ENCODE measurements at regions not wholly inside any gene's neighbourhood (a gene's known extent, or its start where the extent isn't known, plus 50 kb on each side); places are given as distances from the start of the nearest gene placed in this dataset.

DNA sequence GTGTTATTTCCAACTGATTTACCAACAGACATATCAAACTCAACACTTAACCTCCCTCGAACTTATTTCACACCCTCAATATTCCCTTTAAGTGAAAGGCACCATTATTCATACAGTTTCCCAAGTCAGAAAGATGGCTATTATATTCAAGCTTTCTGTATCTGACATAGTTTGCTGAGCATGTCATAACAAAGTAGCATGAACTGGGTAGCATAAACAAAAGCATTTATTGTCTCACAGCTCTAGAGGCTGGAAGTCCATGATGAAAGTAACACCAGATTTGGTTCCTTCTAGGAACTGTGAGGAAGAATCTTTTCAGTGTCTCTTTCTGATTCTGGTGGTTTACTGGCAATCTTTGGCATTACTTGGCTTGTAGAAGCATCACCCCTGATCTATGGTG is 1388.6 kb downstream of the TECRL start:
- FAIRE-seq, result no peak

DNA sequence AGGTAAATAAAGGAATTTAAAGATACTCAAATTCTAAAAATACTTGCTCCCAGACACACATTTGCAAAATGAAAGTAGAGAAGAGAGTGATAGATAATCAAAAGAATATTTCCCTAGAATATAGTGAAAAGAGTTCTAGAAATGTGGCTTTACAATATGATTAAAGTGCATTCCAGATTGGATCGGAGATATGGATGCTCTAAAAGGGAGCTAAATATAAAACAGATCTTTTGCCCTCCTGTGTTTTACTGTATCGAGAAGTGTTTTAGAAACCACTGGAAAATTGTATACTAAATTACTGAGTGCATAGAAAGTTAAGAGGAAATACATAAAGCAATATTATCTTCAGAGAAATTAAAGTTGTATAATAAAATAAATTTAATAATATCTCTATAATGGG is 1392.0 kb downstream of the TECRL start:
- FAIRE-seq, result no peak

DNA sequence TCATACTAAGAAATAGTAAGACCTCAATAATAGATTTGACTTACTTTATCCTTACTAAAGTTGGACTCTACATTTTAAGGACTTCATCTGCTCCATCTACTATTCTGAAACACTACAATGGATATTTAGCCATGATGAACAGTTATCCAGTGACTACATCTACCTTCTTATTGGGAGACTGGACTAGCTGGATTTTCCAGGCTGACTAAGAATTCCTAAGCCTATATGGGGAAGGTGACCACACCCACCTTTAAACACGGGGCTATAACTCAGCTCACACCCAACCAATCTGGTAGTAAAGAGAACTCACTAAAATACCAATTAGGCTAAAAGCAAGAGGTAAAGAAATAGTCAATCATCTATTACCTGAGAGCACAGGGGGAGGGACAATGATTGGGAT is 1438.4 kb downstream of the TECRL start:
- no peak for FAIRE-seq

DNA sequence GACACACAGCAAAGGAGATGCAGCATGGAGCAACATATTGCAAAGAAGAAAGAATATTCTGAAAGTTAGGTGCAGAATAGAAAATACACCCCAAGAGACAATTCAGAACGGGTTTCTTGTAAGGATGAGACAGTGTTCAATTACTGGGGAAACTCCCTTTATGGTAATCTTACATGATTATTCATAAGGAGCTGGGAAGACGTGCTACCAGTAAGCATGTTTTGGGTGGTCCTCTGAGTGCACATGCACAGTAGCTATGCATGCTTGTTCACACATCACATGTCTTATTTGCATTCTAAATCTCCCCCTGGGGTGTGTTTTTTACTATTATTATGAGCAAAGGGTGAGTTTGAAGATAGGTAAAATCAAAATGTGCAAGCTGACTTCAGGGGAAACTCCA is 1448.8 kb downstream of the TECRL start:
- no peak for FAIRE-seq

DNA sequence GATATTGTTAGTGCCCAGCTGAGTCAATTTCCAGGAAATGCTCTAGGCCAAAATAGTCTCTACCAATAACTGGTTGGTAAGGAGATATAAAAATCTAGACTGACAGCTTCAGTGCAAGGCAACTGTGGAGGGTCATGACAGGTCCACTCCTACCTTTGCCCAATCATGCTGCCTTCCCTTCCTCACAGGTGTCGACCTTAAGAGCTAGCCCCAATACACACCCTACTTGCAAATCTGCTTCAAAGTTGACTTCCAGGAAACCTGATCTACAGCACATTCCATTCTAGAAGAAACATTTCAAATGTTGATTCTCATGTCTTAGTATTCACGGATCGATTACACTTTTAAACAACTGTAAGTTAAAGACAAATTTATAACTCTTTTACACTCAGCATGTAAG is 1455.5 kb downstream of the TECRL start:
- FAIRE-seq, result no peak

DNA sequence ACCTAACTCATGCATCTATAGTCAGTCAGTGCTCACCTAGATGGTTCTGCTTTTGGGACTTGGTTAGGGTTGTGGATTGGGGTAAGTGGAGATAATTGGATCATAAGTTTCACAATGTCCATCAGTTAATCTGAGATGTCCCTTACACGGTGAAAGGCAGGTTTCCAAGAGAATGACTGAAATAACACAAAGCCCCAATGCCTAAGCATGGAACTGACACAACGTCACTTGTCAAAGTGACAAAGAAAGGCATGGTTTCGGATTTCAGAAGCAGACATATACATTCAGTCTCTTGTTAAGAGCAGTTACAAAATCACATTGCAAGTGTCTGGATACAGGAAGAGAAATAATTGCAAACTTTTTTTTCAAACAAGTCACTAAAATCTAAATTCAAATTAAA is 1456.9 kb downstream of the TECRL start:
- FAIRE-seq, result no peak

DNA sequence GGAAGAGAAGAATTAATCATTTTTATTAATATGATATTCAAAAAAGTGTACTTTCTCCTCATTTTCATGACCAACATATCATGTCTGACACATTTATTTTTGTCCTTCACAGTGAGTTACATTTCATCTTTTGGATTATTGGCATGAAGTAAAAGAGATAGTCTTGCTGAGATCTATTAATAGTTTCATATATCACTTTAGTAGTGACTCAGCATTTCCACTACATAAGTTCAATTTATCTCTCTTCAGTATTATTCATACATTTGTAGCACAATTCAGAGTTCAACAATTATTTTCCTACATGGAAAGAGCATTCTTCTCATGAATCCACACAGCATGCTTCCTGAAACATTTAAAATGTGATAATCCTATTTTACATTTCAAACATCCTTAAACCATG is 1461.1 kb downstream of the TECRL start:
- no peak for FAIRE-seq

DNA sequence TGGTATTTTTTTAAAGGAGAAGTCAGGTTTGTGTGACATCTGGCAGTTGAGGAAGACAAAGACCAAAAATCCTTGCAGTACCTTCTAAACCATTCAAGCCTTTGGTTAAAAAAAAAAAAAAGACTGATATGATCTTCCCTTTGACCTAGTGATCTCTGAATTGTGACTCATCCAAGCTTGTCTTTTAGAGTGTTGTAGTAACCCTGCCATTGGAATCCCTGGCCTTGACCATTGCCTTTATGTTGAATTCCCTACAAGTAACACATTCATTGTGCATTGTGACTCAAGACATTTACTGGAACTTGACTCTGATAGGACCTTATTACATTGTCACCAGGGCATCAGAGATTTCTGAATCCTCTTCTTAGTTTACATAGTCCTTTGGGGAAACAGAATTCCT is 1469.0 kb downstream of the TECRL start:
- no peak for FAIRE-seq

DNA sequence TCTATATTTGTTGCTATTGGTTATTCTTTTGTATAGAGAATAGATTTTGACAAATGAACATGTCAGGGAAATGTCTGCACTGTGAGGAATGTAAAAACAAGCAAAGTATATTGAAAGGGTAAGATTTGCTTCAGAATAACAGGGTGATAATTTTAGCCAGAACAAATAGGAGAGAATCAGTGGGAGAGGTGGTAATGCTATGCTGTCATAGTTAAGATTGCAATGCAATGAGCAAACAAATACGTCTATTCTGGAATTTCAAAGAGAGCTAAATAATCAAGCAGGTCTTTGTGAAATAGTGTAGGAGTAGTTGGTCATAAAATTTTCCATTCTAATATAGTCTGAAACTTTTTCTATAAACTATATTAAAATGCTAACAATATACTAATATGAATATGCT is 1478.4 kb downstream of the TECRL start:
- no peak for FAIRE-seq

DNA sequence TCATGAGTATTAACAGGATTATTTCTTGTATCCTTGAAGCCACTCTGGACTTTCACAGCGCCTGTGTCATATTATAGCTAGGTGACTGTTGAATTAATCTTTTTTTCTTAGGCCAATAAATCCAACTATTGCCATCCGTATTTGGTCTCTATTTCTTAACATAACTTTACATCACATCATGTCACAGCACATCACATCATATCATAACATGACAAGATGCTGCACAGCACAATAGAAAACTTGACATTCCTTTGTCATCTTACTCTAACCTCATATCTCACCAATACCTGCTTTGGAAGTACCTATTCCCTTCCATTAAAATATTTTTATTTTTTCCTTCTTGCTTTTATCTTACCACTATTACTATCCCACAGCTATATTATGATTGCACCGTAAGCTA is 1480.8 kb downstream of the TECRL start:
- FAIRE-seq, result no peak

DNA sequence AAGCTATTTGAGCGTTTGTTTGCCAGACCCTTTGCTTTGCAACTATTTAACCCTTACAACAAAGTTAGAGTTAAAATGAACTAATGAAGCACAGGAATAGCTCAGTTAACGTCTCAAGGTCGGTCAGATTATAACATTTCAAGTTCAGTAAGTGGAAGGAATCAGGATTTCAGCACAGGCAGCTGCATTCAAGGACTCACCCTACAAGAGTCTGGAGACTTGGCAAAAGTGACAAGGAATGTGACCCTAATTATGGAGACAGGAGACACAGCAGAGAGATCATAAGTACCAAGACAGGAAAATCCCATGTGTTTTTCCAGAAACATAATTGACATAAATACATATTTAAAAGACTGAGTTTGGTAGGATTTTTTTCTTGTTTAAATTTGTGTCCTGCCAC is 1481.7 kb downstream of the TECRL start:
- no peak for FAIRE-seq

DNA sequence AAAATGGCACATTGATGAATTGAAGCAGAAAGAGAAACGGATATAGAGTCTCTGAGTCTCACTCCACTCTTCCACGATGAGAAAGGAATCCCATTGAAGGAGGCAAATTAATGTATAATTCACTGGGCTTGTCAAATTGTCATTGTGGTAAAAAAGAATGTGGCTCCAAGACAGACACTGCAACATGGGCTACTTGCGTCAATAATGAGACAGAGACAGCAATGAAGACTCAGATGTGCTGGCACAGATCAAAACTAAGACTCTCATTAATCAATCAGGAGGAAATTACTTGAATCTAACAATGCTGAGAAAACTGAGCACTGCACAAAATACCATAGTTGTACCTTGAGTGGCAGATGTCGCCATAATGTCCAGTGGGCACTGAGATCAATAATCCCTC is 1485.5 kb downstream of the TECRL start:
- no peak for FAIRE-seq

DNA sequence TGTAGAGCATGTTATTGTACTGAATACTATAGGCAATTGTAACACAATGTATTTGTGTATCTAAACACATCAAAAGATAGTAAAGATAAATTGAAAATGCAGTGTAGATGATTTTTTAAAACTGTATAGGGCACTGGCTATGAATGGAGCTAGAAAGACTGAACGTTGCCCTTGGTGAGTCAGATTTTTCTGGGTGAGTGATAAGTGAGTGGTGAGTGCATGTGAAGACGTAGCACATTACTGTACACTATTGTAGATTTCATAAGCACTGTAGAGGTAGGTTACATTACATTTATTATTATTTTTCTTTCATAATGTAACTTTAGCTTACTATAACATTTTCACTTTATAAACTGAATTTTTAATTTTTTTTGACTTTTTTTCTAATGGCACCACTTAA is 1491.6 kb downstream of the TECRL start:
- no peak for FAIRE-seq

DNA sequence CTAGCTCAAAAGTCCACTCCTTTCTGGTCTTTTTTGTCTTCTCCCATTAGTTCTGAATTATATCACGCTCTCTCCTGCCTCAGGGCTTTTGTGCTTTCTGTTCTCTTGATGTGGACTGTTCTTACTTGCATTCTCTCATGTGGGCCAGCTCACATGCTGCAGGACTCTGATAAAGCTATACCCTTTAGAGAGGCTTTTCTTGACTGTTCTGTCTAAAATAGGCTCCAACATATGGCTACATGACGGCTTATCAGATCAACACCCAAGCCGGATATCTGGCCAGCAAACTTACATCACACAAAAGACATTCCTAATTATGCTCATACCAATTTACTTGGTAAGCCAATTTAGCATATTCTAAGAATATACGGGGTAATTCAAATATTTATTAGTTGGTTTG is 1494.5 kb downstream of the TECRL start:
- no peak for FAIRE-seq

DNA sequence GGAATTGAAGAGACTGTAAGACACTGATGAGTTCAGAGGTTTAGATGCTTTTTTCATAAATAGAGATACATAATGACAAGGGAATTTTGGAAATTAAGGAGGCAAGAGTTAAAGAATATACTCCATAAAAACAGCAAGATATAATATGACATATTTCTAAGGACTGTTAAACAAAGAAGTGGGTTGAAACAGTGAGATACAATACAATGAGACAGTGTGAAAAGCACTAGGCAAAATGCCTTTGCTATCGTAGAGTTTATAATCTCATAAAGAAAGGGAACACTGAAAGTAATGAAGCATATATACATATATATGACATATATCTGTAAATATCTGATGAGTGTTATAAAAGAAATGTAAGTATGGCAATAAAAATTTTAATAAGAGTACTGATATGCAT is 1496.2 kb downstream of the TECRL start:
- no peak for FAIRE-seq

DNA sequence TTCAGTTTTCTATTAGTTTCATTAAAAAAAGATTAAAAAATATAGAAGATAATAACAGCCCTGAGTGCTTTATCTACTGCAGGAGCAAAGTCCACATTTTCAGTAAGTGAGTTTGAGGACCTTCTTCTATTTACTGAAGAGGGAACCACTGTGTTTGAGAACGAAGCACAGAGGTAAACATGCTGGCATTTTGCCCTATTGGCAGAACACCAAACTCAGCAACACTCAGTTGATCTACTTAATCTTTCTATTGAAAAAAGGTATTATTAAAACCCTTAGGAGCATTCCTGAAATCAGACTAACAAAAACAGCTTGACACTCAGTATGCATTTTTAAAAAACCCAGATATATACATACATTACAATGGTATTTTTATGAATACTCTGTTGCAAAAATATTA is 1496.7 kb downstream of the TECRL start:
- no peak for FAIRE-seq

DNA sequence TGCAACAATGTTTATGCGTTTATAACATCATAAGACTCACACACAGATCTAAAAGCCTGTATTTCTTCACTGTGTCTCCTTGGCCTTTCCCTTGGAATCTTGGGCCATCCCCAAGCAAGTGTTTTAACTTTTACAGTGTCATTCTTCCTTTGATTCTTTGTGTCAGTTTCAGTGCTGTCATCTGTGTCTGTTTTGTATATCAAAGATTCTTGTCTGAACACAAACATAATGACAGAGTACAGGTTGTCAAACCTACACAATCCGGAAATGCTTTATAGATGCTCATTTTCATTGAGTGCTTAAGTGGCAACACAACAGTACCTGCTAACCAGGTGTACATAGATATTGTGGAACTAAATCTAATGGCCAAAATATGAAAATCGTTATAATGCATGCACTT is 1500.0 kb downstream of the TECRL start:
- FAIRE-seq, result no peak

DNA sequence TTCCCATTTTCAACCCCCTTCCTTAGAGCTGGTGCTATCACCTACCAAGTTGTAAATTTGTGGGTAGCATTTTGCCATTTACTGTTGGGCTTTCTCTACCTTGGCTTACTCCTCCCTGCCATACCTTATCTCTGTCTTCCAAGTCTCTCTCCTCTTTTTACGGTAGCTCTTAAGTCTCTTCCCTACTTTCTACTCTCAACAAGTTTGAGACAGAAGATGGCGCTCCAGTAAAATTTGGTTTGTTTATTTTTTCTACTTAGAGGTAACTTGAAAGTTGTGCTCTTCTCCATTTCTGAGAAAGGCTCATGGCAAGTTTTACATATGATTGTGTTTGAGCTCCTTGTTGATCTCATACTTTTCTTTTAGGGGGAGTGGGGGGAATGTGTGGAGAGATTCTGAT is 1508.1 kb downstream of the TECRL start:
- no peak for FAIRE-seq

DNA sequence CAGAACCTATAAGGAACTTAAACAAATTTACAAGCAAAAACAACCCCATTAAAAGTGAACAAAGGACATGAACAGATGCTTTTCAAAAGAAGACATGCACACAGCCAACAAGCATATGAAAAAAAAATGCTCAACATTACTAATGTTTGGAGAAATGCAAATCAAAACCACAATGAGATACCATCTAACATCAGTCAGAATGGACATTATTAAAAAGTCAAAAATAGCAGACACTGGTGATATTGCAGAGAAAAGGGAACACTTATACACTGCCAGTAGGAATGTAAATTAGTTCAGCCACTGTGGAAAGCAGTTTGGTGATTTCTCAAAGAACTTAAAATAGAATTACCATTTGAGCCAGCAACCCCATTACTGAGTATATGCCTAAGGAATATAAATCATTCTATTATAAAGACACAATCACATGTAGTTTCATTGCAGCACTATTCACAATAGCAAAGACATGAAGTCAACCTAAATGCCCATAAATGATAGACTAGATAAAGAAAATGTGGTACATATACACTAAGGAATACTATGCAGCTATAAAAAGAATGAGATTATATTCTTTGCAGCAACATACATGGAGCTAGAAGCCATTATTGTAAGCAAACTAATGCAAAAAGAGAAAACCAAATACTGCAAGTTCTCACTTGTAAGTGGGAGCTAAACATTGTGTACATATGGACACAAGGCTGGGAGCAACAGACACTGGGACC is 1509.4 kb downstream of the TECRL start:
- FAIRE-seq, result no peak

DNA sequence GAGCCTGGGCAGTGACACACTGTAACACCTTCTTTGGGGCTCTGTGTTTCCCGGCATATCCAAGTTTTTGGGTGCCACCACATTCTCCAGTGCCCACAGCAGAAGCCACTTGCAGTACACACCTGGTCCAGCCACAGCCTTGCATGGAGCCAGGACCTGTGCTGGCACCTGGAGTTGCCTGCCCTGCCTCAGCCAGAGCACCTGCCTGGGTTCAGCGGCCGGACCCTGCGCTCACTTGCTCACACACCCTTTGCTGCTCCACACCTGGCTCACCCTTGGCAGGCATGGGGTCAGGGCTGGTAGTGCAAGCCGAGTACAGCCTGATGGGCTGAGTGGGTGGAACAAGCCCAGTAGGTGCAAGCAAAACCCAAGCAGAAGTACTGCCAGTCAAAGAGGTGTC is 1511.1 kb downstream of the TECRL start:
- FAIRE-seq, result no peak

DNA sequence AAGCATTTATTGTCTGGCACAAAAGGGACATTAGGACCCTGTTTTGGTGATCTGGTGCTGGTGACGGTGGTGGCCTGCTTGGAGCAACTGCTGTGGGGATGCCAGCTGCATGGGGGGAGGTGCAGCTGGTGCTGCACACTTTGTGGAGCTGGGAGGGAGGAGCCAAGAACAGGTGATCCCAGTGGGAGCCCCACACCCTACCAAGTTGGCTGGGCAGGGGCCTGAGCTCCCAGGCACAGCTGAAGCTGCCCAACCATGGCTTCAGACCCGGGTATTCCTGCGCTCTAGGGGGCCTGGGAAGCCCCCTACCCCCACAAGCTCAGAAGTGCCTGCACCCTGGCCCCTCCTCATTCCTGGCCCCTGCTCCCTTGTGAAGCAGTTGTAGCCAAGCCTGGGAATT is 1512.5 kb downstream of the TECRL start:
- no peak for FAIRE-seq

DNA sequence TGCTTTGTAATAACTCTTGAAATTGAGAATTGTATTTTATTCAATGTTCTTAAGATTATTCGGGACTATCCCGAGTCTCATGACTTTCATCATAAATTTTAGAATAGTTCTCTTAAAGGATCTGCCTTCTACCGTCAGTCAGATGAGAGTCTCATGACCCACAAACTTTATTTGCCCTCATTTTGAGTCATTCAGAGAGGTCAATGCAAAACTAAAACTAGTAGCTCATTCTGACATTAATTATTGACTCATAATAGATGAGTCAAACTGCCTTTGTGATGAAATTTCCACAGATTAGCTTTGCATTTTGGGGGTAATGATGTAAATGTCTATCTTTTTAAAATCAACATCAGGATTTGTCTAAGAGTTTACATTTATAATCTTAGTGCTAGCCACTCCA is 1527.3 kb downstream of the TECRL start:
- no peak for FAIRE-seq

DNA sequence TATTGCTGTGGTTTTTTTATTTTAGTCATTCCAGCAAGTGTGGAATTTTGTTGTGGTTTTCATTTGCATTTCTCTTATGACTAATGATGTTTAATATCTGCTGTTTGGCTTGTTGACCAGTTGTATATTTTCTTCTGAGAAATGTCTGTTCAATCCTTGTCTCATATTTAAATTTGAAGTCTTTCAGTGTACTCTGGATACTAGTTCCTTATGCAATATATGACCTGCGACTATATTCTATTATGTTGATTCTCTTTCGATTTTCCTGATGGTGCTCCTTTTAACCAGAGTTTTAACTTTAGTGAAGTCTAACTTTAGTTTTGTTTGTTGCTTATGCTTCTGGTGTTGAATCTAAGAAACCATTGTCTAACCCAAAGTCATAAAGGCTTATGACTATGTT is 1528.0 kb downstream of the TECRL start:
- no peak for FAIRE-seq

DNA sequence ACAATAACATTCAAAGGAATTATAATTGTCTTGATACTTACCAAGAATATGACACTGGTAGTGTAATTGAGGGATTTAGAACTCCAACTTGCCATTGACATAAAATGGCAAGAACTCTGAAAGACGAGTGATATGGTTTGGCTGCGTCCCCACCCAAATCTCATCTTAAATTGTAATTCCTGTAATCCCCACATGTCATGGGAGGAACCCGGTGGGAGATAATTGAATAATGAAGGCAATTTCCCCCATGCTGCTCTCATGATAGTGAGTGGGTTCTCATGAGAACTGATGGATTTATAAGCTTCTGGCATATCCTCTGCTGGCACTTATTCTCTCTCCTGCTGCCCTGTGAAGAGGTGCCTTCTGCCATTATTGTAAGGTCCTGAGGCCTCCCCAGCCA is 1536.4 kb downstream of the TECRL start:
- no peak for FAIRE-seq

DNA sequence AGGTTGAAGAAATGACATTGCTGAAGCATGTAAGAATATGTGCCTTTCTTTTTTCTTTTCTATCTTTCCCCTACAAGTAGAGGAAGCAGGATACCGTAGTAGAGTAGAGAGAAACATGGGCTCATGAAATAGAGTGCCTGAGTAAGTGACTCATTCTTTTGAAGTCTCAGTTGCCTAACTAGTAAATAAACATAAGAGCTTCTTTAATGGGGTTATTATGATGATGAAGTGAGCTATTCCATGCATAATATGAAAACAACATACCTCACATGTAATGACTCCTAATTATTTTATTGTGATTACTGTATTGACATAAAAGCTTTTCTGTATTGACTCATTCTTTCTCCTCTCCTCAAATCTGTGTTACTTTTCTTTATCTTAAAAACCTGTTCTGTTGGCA is 1538.2 kb downstream of the TECRL start:
- FAIRE-seq, result no peak

DNA sequence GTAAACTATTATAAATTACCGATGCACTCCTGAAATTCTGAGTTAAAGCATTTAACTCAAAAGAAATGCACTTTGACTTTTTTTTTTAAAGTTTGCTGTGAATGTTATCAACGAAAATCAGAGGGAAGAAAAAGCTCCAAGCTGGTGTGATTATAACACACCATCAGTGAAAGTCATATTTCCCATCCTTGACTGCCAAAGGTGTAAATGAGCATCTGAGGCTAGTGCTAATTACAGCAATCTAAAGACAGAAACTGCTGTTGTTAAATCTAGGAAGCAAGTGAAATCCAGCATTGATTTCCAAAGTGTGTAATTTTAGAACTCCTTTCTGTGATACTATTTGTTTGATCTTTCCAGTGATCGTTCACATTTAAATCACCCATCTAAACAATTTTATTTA is 1538.8 kb downstream of the TECRL start:
- no peak for FAIRE-seq
